HepG2 (cell line): ENCODE measurements at regions not wholly inside any gene's neighbourhood (a gene's known extent, or its start where the extent isn't known, plus 50 kb on each side); places are given as distances from the start of the nearest gene placed in this dataset.

ENCODE experiments used
- ATAC-seq: fragments of 200-7000 bp; cut with Tn5 transposase; 3 replicates; pipeline ENCODE4 v1.9.1; 2020; ENCODE audit warnings: mild to moderate bottlenecking, moderate library complexity
- BruUV-seq: library from RNA; stranded (reverse); fragments of 400-500 nt; replicated peaks from 2 replicates; lab custom pipeline; 2021; lab: Mats Ljungman, UMichigan
- CTCF ChIA-PET: fragments of 300-600 bp; formaldehyde crosslinking; extraction: SDS; loops from one replicate; lab custom pipeline; 2021; ENCODE audit warnings: low total read pairs, inconsistent platforms, low intra/inter-chr PET ratio; lab: Yijun Ruan, JAX
- POLR2A ChIA-PET: fragments of 350-600 bp; sonication (Branson Sonifier 250); formaldehyde crosslinking; loops from one replicate; lab custom pipeline; 2020; ENCODE audit warnings: antibody characterized with exemption, inconsistent platforms; lab: Yijun Ruan, JAX
- DNase-seq: peaks from one replicate; pipeline ENCODE4 v3.0.0-alpha.2; 2015; ENCODE audit warnings: low spot score
- FAIRE-seq: peaks from 3 replicates; lab custom pipeline; 2011; peaks lifted over from hg19 to GRCh38; lab: Jason Lieb, UNC
- H2AFZ ChIP-seq: one replicate; pipeline ENCODE4 v1.6.1; 2011; ENCODE audit warnings: low read length, inconsistent platforms
- H3K27ac ChIP-seq: fragments of 300-600 bp; 3 replicates; pipeline ENCODE4 v1.8.0; 2011; ENCODE audit warnings: mixed run types, mild to moderate bottlenecking, mixed read lengths, low read length, inconsistent platforms; ENCODE audit not compliant: insufficient read depth; ENCODE audit errors: extremely low read length
- H3K27me3 ChIP-seq, 2 experiments: fragments of 200-600 bp in 1 of 2; 2 replicates in 1 of 2; 3 replicates in 1 of 2; pipeline versions ENCODE4 v1.6.0 to v1.8.0; 2011; ENCODE audit warnings: low read length in 2 of 2, mild to moderate bottlenecking in 2 of 2, moderate library complexity in 2 of 2, inconsistent platforms in 1 of 2; ENCODE audit not compliant: insufficient read depth in 2 of 2, control insufficient read depth in 1 of 2
- H3K36me3 ChIP-seq, 2 experiments: fragments of 200-600 bp in 1 of 2; replicated peaks in 1 of 2; 2 replicates in 1 of 2; 3 replicates in 1 of 2; pipeline versions ENCODE4 v1.5.1 to v1.8.0; 2011; ENCODE audit warnings: low read length in 2 of 2, inconsistent platforms in 1 of 2; ENCODE audit not compliant: insufficient read depth in 2 of 2, control insufficient read depth in 1 of 2
- H3K4me1 ChIP-seq: 2 replicates; pipeline ENCODE4 v1.5.1; 2012; ENCODE audit warnings: low read length, inconsistent platforms; ENCODE audit not compliant: insufficient read depth
- H3K4me2 ChIP-seq: 2 replicates; pipeline ENCODE4 v1.6.0; 2011; ENCODE audit warnings: low read depth, low read length, inconsistent platforms
- H3K4me3 ChIP-seq, 3 experiments: fragments of 200-600 bp in 1 of 3; sonication (generic), shearing (Covaris generic) in 1 of 3; replicated peaks in 1 of 3; 2 replicates each; pipeline ENCODE4 v1.5.1; 2011 to 2016; ENCODE audit warnings: low read length in 3 of 3, inconsistent platforms in 2 of 3, low read depth in 2 of 3, mild to moderate bottlenecking in 2 of 3, control low read depth in 1 of 3, mixed read lengths in 1 of 3; ENCODE audit not compliant: insufficient read depth in 1 of 3
- H3K79me2 ChIP-seq: one replicate; pipeline ENCODE4 v1.6.1; 2011; ENCODE audit warnings: low read length, inconsistent platforms; ENCODE audit not compliant: insufficient read depth
- H3K9ac ChIP-seq: 2 replicates; pipeline ENCODE4 v1.6.0; 2011; ENCODE audit warnings: mild to moderate bottlenecking, low read depth, low read length, inconsistent platforms; ENCODE audit not compliant: insufficient read depth
- H3K9me3 ChIP-seq: 2 replicates; pipeline ENCODE4 v1.5.1; 2012; ENCODE audit warnings: mild to moderate bottlenecking, low read length
- H4K20me1 ChIP-seq: 2 replicates; pipeline ENCODE4 v1.6.0; 2011; ENCODE audit warnings: inconsistent platforms, mild to moderate bottlenecking, low read length, moderate library complexity; ENCODE audit not compliant: insufficient read depth
- FOSL1 ChIP-seq: sonication (generic); formaldehyde crosslinking; IDR thresholded peaks from 2 replicates; pipeline ENCODE4 v1.9.0; 2021; ENCODE audit warnings: missing genetic modification reagents, borderline replicate concordance
- NFIC ChIP-seq: IDR thresholded peaks from 2 replicates; pipeline ENCODE4 v1.6.1; 2012; ENCODE audit warnings: mild to moderate bottlenecking, low read length, inconsistent platforms
- RAD21 ChIP-seq: fragments of 450-650 bp; formaldehyde crosslinking; IDR thresholded peaks from 2 replicates; pipeline ENCODE4 v1.5.0; 2020; ENCODE audit warnings: mild to moderate bottlenecking
- SMC3 ChIP-seq: IDR thresholded peaks from 2 replicates; pipeline ENCODE4 v1.6.1; 2011; ENCODE audit warnings: low read length, improper control_type of control experiment
- ZNF180 ChIP-seq: sonication (generic); formaldehyde crosslinking; IDR thresholded peaks from 2 replicates; pipeline ENCODE4 v1.4.0; 2020; ENCODE audit warnings: low read depth, missing genetic modification reagents, borderline replicate concordance
- ZNF207 ChIP-seq: fragments of 450-650 bp; IDR thresholded peaks from 2 replicates; pipeline ENCODE4 v1.6.1; 2016; ENCODE audit warnings: antibody characterized with exemption, borderline replicate concordance
- ZNF331 ChIP-seq: sonication (generic); formaldehyde crosslinking; IDR thresholded peaks from 2 replicates; pipeline ENCODE4 v1.4.0; 2020; ENCODE audit warnings: missing genetic modification reagents
- ZSCAN31 ChIP-seq: sonication (generic); formaldehyde crosslinking; IDR thresholded peaks from 2 replicates; pipeline ENCODE4 v1.5.0; 2020; ENCODE audit warnings: low read depth, mild to moderate bottlenecking, missing genetic modification reagents
- WGBS: methylation state at CpG from one replicate; pipeline ENCODE4 v1.1.6; 2017; ENCODE audit warnings: low lambda C conversion rate; 5-methylcytosine and 5-hydroxymethylcytosine counted together
- in situ Hi-C: cut with HindIII; loops from 2 replicates; pipeline ENCODE4 v1.10.0; 2017; ENCODE audit warnings: low pct_unique_long_range_greater_than_20kb; ENCODE audit not compliant: extremely low pct_ligation_motif_present
- intact Hi-C: fragments of 100-400 bp; cut with micrococcal nuclease; formaldehyde crosslinking; loops from one replicate; pipeline ENCODE4 v1.10.0; 2022; ENCODE audit not compliant: unreplicated experiment
- TF ChIP-seq, protein P1 (sequence below): sonication (generic); formaldehyde crosslinking; IDR thresholded peaks from 2 replicates; pipeline ENCODE4 v1.4.0; 2020; ENCODE audit warnings: missing genetic modification reagents
- TF ChIP-seq, protein P2 (sequence below): sonication (generic); formaldehyde crosslinking; IDR thresholded peaks from 2 replicates; pipeline ENCODE4 v1.5.0; 2020; ENCODE audit warnings: mild to moderate bottlenecking, missing genetic modification reagents, moderate library complexity
- TF ChIP-seq, protein P3 (sequence below): sonication (generic); formaldehyde crosslinking; IDR thresholded peaks from 2 replicates; pipeline ENCODE4 v1.4.0; 2020; ENCODE audit warnings: missing genetic modification reagents

DNA sequence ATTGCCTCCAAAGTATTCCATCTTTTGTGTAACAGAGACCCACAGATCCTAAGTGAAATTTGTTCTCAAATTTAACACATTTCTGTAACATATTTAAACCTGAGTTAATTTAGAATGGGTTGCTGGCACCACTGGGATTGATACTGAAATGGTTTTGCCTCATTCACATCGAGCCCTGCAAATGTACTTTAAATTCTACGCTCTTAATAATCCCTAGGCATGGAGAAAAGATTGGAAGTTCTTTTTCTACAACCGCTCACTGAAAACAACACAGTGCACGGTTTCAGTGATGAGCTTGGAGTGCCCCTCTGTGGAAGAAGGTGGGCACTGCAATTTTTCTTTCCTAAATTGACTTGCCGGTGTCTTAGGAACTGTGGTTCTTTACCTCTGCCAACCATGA is 109.9 kb upstream of the ATP11B start (continued):
- TF ChIP-seq, protein P1, sequence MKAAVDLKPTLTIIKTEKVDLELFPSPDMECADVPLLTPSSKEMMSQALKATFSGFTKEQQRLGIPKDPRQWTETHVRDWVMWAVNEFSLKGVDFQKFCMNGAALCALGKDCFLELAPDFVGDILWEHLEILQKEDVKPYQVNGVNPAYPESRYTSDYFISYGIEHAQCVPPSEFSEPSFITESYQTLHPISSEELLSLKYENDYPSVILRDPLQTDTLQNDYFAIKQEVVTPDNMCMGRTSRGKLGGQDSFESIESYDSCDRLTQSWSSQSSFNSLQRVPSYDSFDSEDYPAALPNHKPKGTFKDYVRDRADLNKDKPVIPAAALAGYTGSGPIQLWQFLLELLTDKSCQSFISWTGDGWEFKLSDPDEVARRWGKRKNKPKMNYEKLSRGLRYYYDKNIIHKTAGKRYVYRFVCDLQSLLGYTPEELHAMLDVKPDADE (CRISPR knock-in tag), result no peak
- TF ChIP-seq NFIC (no peak), ZNF180 (CRISPR knock-in tag) (no peak), RAD21 (CRISPR knock-in tag) (peak; percentile 78), ZNF331 (CRISPR knock-in tag) (0 out of 2 replicates have a peak, but pooled peaks have one; percentile 17), ZNF207 (no peak), SMC3 (peak; percentile 83), FOSL1 (no peak)
- TF ChIP-seq, protein P2, sequence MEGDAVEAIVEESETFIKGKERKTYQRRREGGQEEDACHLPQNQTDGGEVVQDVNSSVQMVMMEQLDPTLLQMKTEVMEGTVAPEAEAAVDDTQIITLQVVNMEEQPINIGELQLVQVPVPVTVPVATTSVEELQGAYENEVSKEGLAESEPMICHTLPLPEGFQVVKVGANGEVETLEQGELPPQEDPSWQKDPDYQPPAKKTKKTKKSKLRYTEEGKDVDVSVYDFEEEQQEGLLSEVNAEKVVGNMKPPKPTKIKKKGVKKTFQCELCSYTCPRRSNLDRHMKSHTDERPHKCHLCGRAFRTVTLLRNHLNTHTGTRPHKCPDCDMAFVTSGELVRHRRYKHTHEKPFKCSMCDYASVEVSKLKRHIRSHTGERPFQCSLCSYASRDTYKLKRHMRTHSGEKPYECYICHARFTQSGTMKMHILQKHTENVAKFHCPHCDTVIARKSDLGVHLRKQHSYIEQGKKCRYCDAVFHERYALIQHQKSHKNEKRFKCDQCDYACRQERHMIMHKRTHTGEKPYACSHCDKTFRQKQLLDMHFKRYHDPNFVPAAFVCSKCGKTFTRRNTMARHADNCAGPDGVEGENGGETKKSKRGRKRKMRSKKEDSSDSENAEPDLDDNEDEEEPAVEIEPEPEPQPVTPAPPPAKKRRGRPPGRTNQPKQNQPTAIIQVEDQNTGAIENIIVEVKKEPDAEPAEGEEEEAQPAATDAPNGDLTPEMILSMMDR, result peak; percentile 86
- TF ChIP-seq, all 625 proteins: peak for 9

DNA sequence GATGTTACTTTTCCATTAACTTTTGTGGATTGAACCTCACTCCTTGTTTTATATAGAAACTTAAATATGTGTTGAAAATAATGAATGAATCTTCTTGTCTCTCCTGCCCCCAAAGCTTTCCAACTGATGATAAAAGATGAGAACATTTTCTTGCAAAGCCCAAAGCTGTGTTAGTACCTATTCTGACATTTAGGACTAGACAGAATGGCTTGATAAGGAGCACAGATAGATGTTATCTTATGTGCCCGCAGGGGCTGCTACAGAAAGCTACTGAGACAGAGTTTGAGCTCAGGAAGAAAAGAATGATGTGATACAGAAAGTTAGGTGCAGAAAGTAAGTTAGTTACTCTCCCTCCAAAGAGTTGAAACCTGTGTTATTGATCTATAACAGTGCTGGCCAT is 109.4 kb upstream of the ATP11B start:
- no peaks in the 10 kb centered on the region for H4K20me1 ChIP-seq
- H3K9me3 ChIP-seq, result no peaks in the 10 kb centered on the region
- POLR2A ChIA-PET, result no interaction called here
- TF ChIP-seq, protein P3, sequence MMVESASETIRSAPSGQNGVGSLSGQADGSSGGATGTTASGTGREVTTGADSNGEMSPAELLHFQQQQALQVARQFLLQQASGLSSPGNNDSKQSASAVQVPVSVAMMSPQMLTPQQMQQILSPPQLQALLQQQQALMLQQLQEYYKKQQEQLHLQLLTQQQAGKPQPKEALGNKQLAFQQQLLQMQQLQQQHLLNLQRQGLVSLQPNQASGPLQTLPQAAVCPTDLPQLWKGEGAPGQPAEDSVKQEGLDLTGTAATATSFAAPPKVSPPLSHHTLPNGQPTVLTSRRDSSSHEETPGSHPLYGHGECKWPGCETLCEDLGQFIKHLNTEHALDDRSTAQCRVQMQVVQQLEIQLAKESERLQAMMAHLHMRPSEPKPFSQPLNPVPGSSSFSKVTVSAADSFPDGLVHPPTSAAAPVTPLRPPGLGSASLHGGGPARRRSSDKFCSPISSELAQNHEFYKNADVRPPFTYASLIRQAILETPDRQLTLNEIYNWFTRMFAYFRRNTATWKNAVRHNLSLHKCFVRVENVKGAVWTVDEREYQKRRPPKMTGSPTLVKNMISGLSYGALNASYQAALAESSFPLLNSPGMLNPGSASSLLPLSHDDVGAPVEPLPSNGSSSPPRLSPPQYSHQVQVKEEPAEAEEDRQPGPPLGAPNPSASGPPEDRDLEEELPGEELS (CRISPR knock-in tag), result no peak
- no peak for TF ChIP-seq ZSCAN31
- H3K4me3 ChIP-seq, result no peak overlapping the region
- WGBS, result 7% methylated on average over 1 of the region's 1 CpG
- peaks cover 4 to 14% of the 10 kb centered on the region in 2 experiments; a peak in 3 of 5 replicates for H3K27me3 ChIP-seq
- H3K4me2 ChIP-seq, result no peak overlapping the region
- H3K4me1 ChIP-seq, result peaks cover 7% of the 10 kb centered on the region
- H3K79me2 ChIP-seq, result no peaks in the 10 kb centered on the region
- DNase-seq (no peak), ATAC-seq (no peak), FAIRE-seq (no peak)
- intact Hi-C loops (loop anchor here (1.0 to 2.0 kb wide), 6 partner anchors 61 to 1473 kb away; no protein-coding TSS in a partner anchor), in situ Hi-C loops (loop anchor here (5.0 kb wide), 1 partner anchor 977 kb away; no protein-coding TSS in a partner anchor)
- no peak overlapping the region for H3K27ac ChIP-seq
- CTCF ChIA-PET, result interaction anchor here (1.2 to 1.7 kb wide), 2 partner anchors 974 to 1357 kb away, joined by 6 to 8 read pairs; no protein-coding TSS in a partner anchor
- H2AFZ ChIP-seq, result no peak overlapping the region
- no TSS peak for BruUV-seq
- H3K9ac ChIP-seq, result no peak overlapping the region
- no peaks in the 10 kb centered on the region for H3K36me3 ChIP-seq
